H4 (cell line): ENCODE measurements at regions not wholly inside any gene's neighbourhood (a gene's known extent, or its start where the extent isn't known, plus 50 kb on each side); places are given as distances from the start of the nearest gene placed in this dataset.
"Not testable (repeated sequence)": the region's sequence is repeated elsewhere in the genome, so short reads cannot be mapped to it uniquely, and the experiment has no call there.

ENCODE experiments used
- DNase-seq: peaks from one replicate; pipeline ENCODE4 v3.0.0-alpha.2; 2015; ENCODE audit warnings: low spot score

GRCh38 chr18:6571239-6571602 lies 156.5 kb upstream of the L3MBTL4 start:
- no peak for DNase-seq

GRCh38 chr18:6572192-6572591 lies 157.3 kb upstream of the ARHGAP28 start:
- not testable (repeated sequence) for DNase-seq

- DNase-seq = no peak
These were observed 154.9 kb upstream of the ARHGAP28 start for GRCh38 chr18:6574631-6575030.

GRCh38 chr18:6575908-6576307 lies 153.6 kb upstream of the ARHGAP28 start:
- no peak for DNase-seq

GRCh38 chr18:6576718-6577375 lies 152.7 kb upstream of the ARHGAP28 start:
- DNase-seq = no peak

- DNase-seq = no peak
These were observed 150.8 kb upstream of the ARHGAP28 start for GRCh38 chr18:6578686-6579085.

- no peak for DNase-seq
These were observed 150.0 kb upstream of the ARHGAP28 start for GRCh38 chr18:6579486-6579885.

- DNase-seq = no peak
These were observed 149.1 kb upstream of the ARHGAP28 start for GRCh38 chr18:6580401-6580800.

- DNase-seq = no peak
These were observed 139.6 kb upstream of the ARHGAP28 start for GRCh38 chr18:6589923-6590322.

- no peak for DNase-seq
These were observed 139.2 kb upstream of the ARHGAP28 start for GRCh38 chr18:6590326-6590725.

- DNase-seq = no peak
These were observed 138.0 kb upstream of the ARHGAP28 start for GRCh38 chr18:6591491-6591890.

- DNase-seq = no peak
These were observed 137.0 kb upstream of the ARHGAP28 start for GRCh38 chr18:6592522-6592921.

GRCh38 chr18:6593142-6593885 lies 136.2 kb upstream of the ARHGAP28 start:
- no peak for DNase-seq

GRCh38 chr18:6595666-6596065 lies 133.8 kb upstream of the ARHGAP28 start:
- no peak for DNase-seq

- no peak for DNase-seq
These were observed 130.9 kb upstream of the ARHGAP28 start for GRCh38 chr18:6598657-6599056.

- no peak for DNase-seq
These were observed 128.8 kb upstream of the ARHGAP28 start for GRCh38 chr18:6600667-6601167.

- no peak for DNase-seq
These were observed 128.3 kb upstream of the ARHGAP28 start for GRCh38 chr18:6601241-6601640.

GRCh38 chr18:6602365-6602764 lies 127.2 kb upstream of the ARHGAP28 start:
- DNase-seq = no peak

- no peak for DNase-seq
These were observed 125.0 kb upstream of the ARHGAP28 start for GRCh38 chr18:6604573-6604941.

GRCh38 chr18:6605115-6605869 lies 124.2 kb upstream of the ARHGAP28 start:
- DNase-seq = no peak

- DNase-seq = no peak
These were observed 123.0 kb upstream of the ARHGAP28 start for GRCh38 chr18:6606411-6607085.

GRCh38 chr18:6607343-6607742 lies 122.2 kb upstream of the ARHGAP28 start:
- no peak for DNase-seq
